SK-N-SH (cell line): ENCODE measurements at regions not wholly inside any gene's neighbourhood (a gene's known extent, or its start where the extent isn't known, plus 50 kb on each side); places are given as distances from the start of the nearest gene placed in this dataset.
A peak's percentile ranks its signal among the peaks of the same experiment; 100 is the strongest.

ENCODE experiments used
- CTCF ChIA-PET: fragments of 300-600, 350-600 bp; formaldehyde crosslinking; extraction: SDS; loops from one replicate; lab custom pipeline; 2021; lab: Yijun Ruan, JAX
- POLR2A ChIA-PET: fragments of 350-600 bp; sonication (Branson Sonifier 250); formaldehyde crosslinking; extraction: SDS; loops from one replicate; lab custom pipeline; 2020; ENCODE audit warnings: antibody characterized with exemption, inconsistent platforms; lab: Yijun Ruan, JAX
- DNase-seq: peaks from one replicate; pipeline ENCODE4 v3.0.0; 2012
- H2AFZ ChIP-seq: fragments of 200-600 bp; sonication (generic); 2 replicates; pipeline ENCODE4 v1.8.1; 2016; ENCODE audit warnings: antibody characterized with exemption, mild to moderate bottlenecking, low read depth
- H3F3A ChIP-seq: fragments of 200-600 bp; sonication (generic); replicated peaks from 2 replicates; pipeline ENCODE3; 2016; ENCODE audit warnings: antibody characterized with exemption, mild to moderate bottlenecking; ENCODE audit not compliant: insufficient read depth
- H3K27ac ChIP-seq, 2 experiments: fragments of 200-500 bp in 1 of 2; fragments of 200-600 bp in 1 of 2; sonication (Bioruptor generic) in 1 of 2; sonication (generic), shearing (Covaris generic) in 1 of 2; 2 replicates each; pipeline versions ENCODE4 v1.5.1 to v1.6.1; 2014 to 2016; ENCODE audit warnings: low read depth in 2 of 2, inconsistent platforms in 1 of 2, low read length in 1 of 2, mild to moderate bottlenecking in 1 of 2, mixed read lengths in 1 of 2
- H3K27me3 ChIP-seq: fragments of 200-600 bp; sonication (generic), shearing (Covaris generic); 2 replicates; pipeline ENCODE4 v1.6.1; 2016; ENCODE audit warnings: mixed run types; ENCODE audit not compliant: insufficient read depth
- H3K36me3 ChIP-seq, 2 experiments: fragments of 200-500 bp in 1 of 2; fragments of 200-600 bp in 1 of 2; sonication (Bioruptor generic) in 1 of 2; sonication (generic) in 1 of 2; replicated peaks in 1 of 2; 2 replicates each; pipeline versions ENCODE3 to v1.5.1; 2014 to 2016; ENCODE audit warnings: low read length in 1 of 2, mild to moderate bottlenecking in 1 of 2; ENCODE audit not compliant: insufficient read depth in 2 of 2, control insufficient read depth in 1 of 2
- H3K4me1 ChIP-seq, 2 experiments: fragments of 200-500 bp in 1 of 2; fragments of 200-600 bp in 1 of 2; sonication (Bioruptor generic) in 1 of 2; sonication (generic), shearing (Covaris generic) in 1 of 2; 2 replicates each; pipeline versions ENCODE4 v1.5.1 to v1.6.1; 2014 to 2016; ENCODE audit warnings: low read depth in 1 of 2, low read length in 1 of 2, mixed run types in 1 of 2; ENCODE audit not compliant: insufficient read depth in 2 of 2, control insufficient read depth in 1 of 2
- H3K4me2 ChIP-seq: fragments of 200-600 bp; sonication (generic), shearing (Covaris generic); 2 replicates; pipeline ENCODE4 v1.6.1; 2017; ENCODE audit warnings: mixed run types
- H3K4me3 ChIP-seq, 2 experiments: fragments of 200-500 bp in 1 of 2; fragments of 200-600 bp in 1 of 2; sonication (Bioruptor generic) in 1 of 2; sonication (generic), shearing (Covaris generic) in 1 of 2; 2 replicates each; pipeline versions ENCODE4 v1.5.1 to v1.8.1; 2014 to 2016; ENCODE audit warnings: low read depth in 2 of 2, inconsistent platforms in 1 of 2, low read length in 1 of 2, mild to moderate bottlenecking in 1 of 2, mixed read lengths in 1 of 2, moderate library complexity in 1 of 2
- H3K79me2 ChIP-seq: fragments of 200-600 bp; sonication (generic); 2 replicates; pipeline ENCODE4 v1.8.1; 2017; ENCODE audit warnings: mild to moderate bottlenecking; ENCODE audit not compliant: insufficient read depth
- H3K9ac ChIP-seq: fragments of 200-600 bp; sonication (generic); 2 replicates; pipeline ENCODE4 v1.6.1; 2017; ENCODE audit warnings: mixed run types
- H3K9me2 ChIP-seq: fragments of 200-600 bp; sonication (generic); 2 replicates; pipeline ENCODE4 v1.6.1; 2017; ENCODE audit warnings: mixed run types
- H3K9me3 ChIP-seq: fragments of 200-600 bp; sonication (generic); 2 replicates; pipeline ENCODE4 v1.6.1; 2017; ENCODE audit warnings: mixed run types, mild to moderate bottlenecking, moderate library complexity
- H4K20me1 ChIP-seq: fragments of 200-600 bp; sonication (generic); 2 replicates; pipeline ENCODE4 v1.6.1; 2017; ENCODE audit warnings: mild to moderate bottlenecking, mixed run types; ENCODE audit not compliant: insufficient read depth
- CHD2 ChIP-seq: fragments of 150-350 bp; IDR thresholded peaks from 2 replicates; pipeline ENCODE4 v1.6.1; 2018; ENCODE audit warnings: low read length; ENCODE audit not compliant: partially characterized antibody
- ELF1 ChIP-seq: IDR thresholded peaks from 2 replicates; pipeline ENCODE4 v1.4.0; 2012
- EZH2phosphoT487 ChIP-seq: fragments of 200-600 bp; sonication (generic); IDR thresholded peaks from 2 replicates; pipeline ENCODE4 v1.6.1; 2017; ENCODE audit warnings: low read depth, mixed run types, mild to moderate bottlenecking, antibody characterized with exemption, moderate library complexity, borderline replicate concordance
- FOSL2 ChIP-seq: IDR thresholded peaks from 2 replicates; pipeline ENCODE4 v1.4.0; 2012; ENCODE audit warnings: low read depth, mild to moderate bottlenecking, moderate library complexity, borderline replicate concordance
- GATA2 ChIP-seq: sonication (generic); formaldehyde crosslinking; IDR thresholded peaks from 2 replicates; pipeline ENCODE4 v1.5.0; 2020; ENCODE audit warnings: mild to moderate bottlenecking, missing genetic modification reagents
- MAX ChIP-seq: IDR thresholded peaks from 2 replicates; pipeline ENCODE4 v1.4.0; 2012; ENCODE audit warnings: low read depth
- MEF2A ChIP-seq: IDR thresholded peaks from 2 replicates; pipeline ENCODE4 v1.4.0; 2012; ENCODE audit warnings: low read depth, borderline replicate concordance
- MXI1 ChIP-seq: IDR thresholded peaks from 2 replicates; pipeline ENCODE4 v1.6.1; 2012; ENCODE audit warnings: mild to moderate bottlenecking, low read depth, low read length, improper control_type of control experiment
- NFIC ChIP-seq: IDR thresholded peaks from 2 replicates; pipeline ENCODE4 v1.4.0; 2012; ENCODE audit warnings: borderline replicate concordance
- RAD21 ChIP-seq: IDR thresholded peaks from 2 replicates; pipeline ENCODE4 v1.6.1; 2012; ENCODE audit warnings: mild to moderate bottlenecking, low read length
- RCOR1 ChIP-seq: fragments of 150-350 bp; IDR thresholded peaks from 2 replicates; pipeline ENCODE4 v1.6.1; 2017; ENCODE audit warnings: antibody characterized with exemption, low read length
- RXRA ChIP-seq: IDR thresholded peaks from 2 replicates; pipeline ENCODE4 v1.4.0; 2012; ENCODE audit warnings: low read depth, mild to moderate bottlenecking, borderline replicate concordance
- SMC3 ChIP-seq: IDR thresholded peaks from 2 replicates; pipeline ENCODE4 v1.6.1; 2012; ENCODE audit warnings: low read depth, low read length, improper control_type of control experiment
- TAF1 ChIP-seq: IDR thresholded peaks from 2 replicates; pipeline ENCODE4 v1.6.1; 2012; ENCODE audit warnings: low read depth, mild to moderate bottlenecking, low read length, moderate library complexity, borderline replicate concordance
- TCF12 ChIP-seq: IDR thresholded peaks from 2 replicates; pipeline ENCODE4 v1.4.0; 2012
- USF1 ChIP-seq: IDR thresholded peaks from 2 replicates; pipeline ENCODE4 v1.4.0; 2012; ENCODE audit warnings: low read depth, borderline replicate concordance
- USF2 ChIP-seq: fragments of 150-350 bp; IDR thresholded peaks from 2 replicates; pipeline ENCODE4 v1.6.1; 2017; ENCODE audit warnings: antibody characterized with exemption, low read length, low read depth, borderline replicate concordance
- YY1 ChIP-seq: IDR thresholded peaks from 2 replicates; pipeline ENCODE4 v1.4.0; 2012; ENCODE audit warnings: low read depth, mild to moderate bottlenecking
- ZBTB33 ChIP-seq: IDR thresholded peaks from 2 replicates; pipeline ENCODE4 v1.4.0; 2012; ENCODE audit warnings: low read depth, borderline replicate concordance
- WGBS: methylation state at CpG from one replicate; pipeline ENCODE4 v1.1.6; 2017; ENCODE audit warnings: low lambda C conversion rate; 5-methylcytosine and 5-hydroxymethylcytosine counted together

GRCh38 chr3:5071061-5071460 is 51.0 kb upstream of the ARL8B start:
- TF ChIP-seq SMC3 (no peak), NFIC (peak; percentile 18; the same call in 1 of the 2 replicates)
- CTCF ChIA-PET = interaction anchor here (2.5 kb wide), 1 partner anchor 13 kb away, joined by 8 read pairs; no protein-coding TSS in a partner anchor
- DNase-seq = no peak
- H3K4me1 ChIP-seq = no peaks in the 10 kb centered on the region
- no peaks in the 10 kb centered on the region for H3K79me2 ChIP-seq
- no peak overlapping the region for H2AFZ ChIP-seq
- WGBS = 72% methylated on average over 7 of the region's 7 CpGs
- H4K20me1 ChIP-seq = no peaks in the 10 kb centered on the region
- H3K27me3 ChIP-seq = peaks cover 6% of the 10 kb centered on the region; the same call in 1 of the 2 replicates
- POLR2A ChIA-PET = no interaction called here
- no peaks in the 10 kb centered on the region for H3F3A ChIP-seq
- no peaks in the 10 kb centered on the region for H3K36me3 ChIP-seq
- H3K27ac ChIP-seq = no peak overlapping the region
- H3K9me2 ChIP-seq = no peaks in the 10 kb centered on the region
- no peak overlapping the region for H3K4me3 ChIP-seq
- H3K9ac ChIP-seq = no peak overlapping the region
- H3K4me2 ChIP-seq = no peak overlapping the region
- no peaks in the 10 kb centered on the region for H3K9me3 ChIP-seq

GRCh38 chr3:5072100-5072816 is 49.8 kb upstream of the ARL8B start:
- no peak overlapping the region for H2AFZ ChIP-seq
- peaks cover 6% of the 10 kb centered on the region; the same call in 1 of the 2 replicates for H3K27me3 ChIP-seq
- no peak overlapping the region for H3K9ac ChIP-seq
- no peaks in the 10 kb centered on the region for H3K36me3 ChIP-seq
- WGBS = 82% methylated on average over 4 of the region's 4 CpGs
- H3K27ac ChIP-seq = no peak overlapping the region
- DNase-seq = no peak
- no peaks in the 10 kb centered on the region for H3K4me1 ChIP-seq
- POLR2A ChIA-PET = no interaction called here
- CTCF ChIA-PET = interaction anchor here (1.1 to 2.5 kb wide), 4 partner anchors 14 to 362 kb away, joined by 3 to 8 read pairs (median 3); no protein-coding TSS in a partner anchor
- no peaks in the 10 kb centered on the region for H3K9me3 ChIP-seq
- no peaks in the 10 kb centered on the region for H3K9me2 ChIP-seq
- no peaks in the 10 kb centered on the region for H3K79me2 ChIP-seq
- H3K4me2 ChIP-seq = no peak overlapping the region
- TF ChIP-seq MAX = no peak
- no peak for TF ChIP-seq MEF2A
- no peak for TF ChIP-seq YY1
- TF ChIP-seq TAF1 = no peak
- TF ChIP-seq TCF12 = no peak
- no peak for TF ChIP-seq EZH2phosphoT487
- no peak for TF ChIP-seq ZBTB33
- TF ChIP-seq USF2 = no peak
- no peak for TF ChIP-seq CHD2
- no peak for TF ChIP-seq SMC3
- TF ChIP-seq GATA2 (CRISPR knock-in tag) = no peak
- TF ChIP-seq NFIC = no peak
- TF ChIP-seq RXRA = no peak
- no peak for TF ChIP-seq RCOR1
- no peak for TF ChIP-seq FOSL2
- TF ChIP-seq USF1 = no peak
- no peak for TF ChIP-seq RAD21
- no peak for TF ChIP-seq MXI1
- no peak for TF ChIP-seq ELF1
- no peak overlapping the region for H3K4me3 ChIP-seq
- H4K20me1 ChIP-seq = no peaks in the 10 kb centered on the region
- no peaks in the 10 kb centered on the region for H3F3A ChIP-seq
